Activated B cell treated with CpG ODN at 0.5 μM for 24 hours (primary cell): ENCODE measurements at regions not wholly inside any gene's neighbourhood (a gene's known extent, or its start where the extent isn't known, plus 50 kb on each side); places are given as distances from the start of the nearest gene placed in this dataset.

Source experiments
- ATAC-seq: fragments of 200-7000 bp; cut with Tn5 transposase; one replicate; pipeline ENCODE4 v1.10.0; 2021; ENCODE audit warnings: low read depth, mild to moderate bottlenecking, moderate library complexity
- CTCF ChIA-PET: fragments of 350-600 bp; sonication (Branson Sonifier 250); formaldehyde crosslinking; loops from one replicate; lab custom pipeline; 2021; ENCODE audit warnings: antibody characterized with exemption; lab: Charles Lee
- POLR2A ChIA-PET: fragments of 350-600 bp; sonication (Branson Sonifier 250); formaldehyde crosslinking; loops from one replicate; lab custom pipeline; 2021; ENCODE audit warnings: antibody characterized with exemption; lab: Charles Lee
- DNase-seq: peaks from one replicate; pipeline ENCODE4 v3.0.0; 2022
- H3K27ac Mint-ChIP-seq: one replicate; pipeline ENCODE4 v1.8.0; 2020; ENCODE audit warnings: mixed read lengths
- H3K27me3 Mint-ChIP-seq: one replicate; pipeline ENCODE4 v1.8.0; 2021; ENCODE audit warnings: mixed read lengths
- H3K36me3 Mint-ChIP-seq: one replicate; pipeline ENCODE4 v1.8.0; 2021; ENCODE audit warnings: low read depth, mixed read lengths
- H3K4me1 Mint-ChIP-seq: one replicate; pipeline ENCODE4 v1.8.0; 2021; ENCODE audit warnings: mixed read lengths
- H3K4me3 Mint-ChIP-seq: one replicate; pipeline ENCODE4 v1.8.0; 2020; ENCODE audit warnings: mild to moderate bottlenecking, mixed read lengths
- H3K9me3 Mint-ChIP-seq: one replicate; pipeline ENCODE4 v1.8.0; 2020; ENCODE audit warnings: mixed read lengths
- CTCF ChIP-seq: fragments of 200-600 bp; IDR thresholded peaks from one replicate; pipeline ENCODE4 v1.8.0; 2022; ENCODE audit warnings: antibody characterized with exemption, mild to moderate bottlenecking
- intact Hi-C: fragments of 100-400 bp; cut with micrococcal nuclease; formaldehyde crosslinking; loops from one replicate; pipeline ENCODE4 v1.15.1; 2024

- DNase-seq (no peak), ATAC-seq (no peak)
- intact Hi-C loops: no loop called here
- no peak for TF ChIP-seq CTCF
- Mint-ChIP-seq H3K36me3 (no peaks in the 10 kb centered on the region), H3K9me3 (peaks cover 3% of the 10 kb centered on the region), H3K4me3 (no peak overlapping the region), H3K4me1 (no peaks in the 10 kb centered on the region), H3K27me3 (no peaks in the 10 kb centered on the region), H3K27ac (no peak overlapping the region)
- ChIA-PET CTCF (no interaction called here), POLR2A (no interaction called here)
Measured at GRCh38 chr5:123964884-123965283, 452.9 kb downstream of the CSNK1G3 start.

GRCh38 chr5:123960526-123960925 is 448.5 kb downstream of the CSNK1G3 start:
- Mint-ChIP-seq H3K36me3 (no peaks in the 10 kb centered on the region), H3K27me3 (no peaks in the 10 kb centered on the region), H3K4me3 (no peak overlapping the region), H3K9me3 (no peaks in the 10 kb centered on the region), H3K4me1 (no peaks in the 10 kb centered on the region), H3K27ac (no peak overlapping the region)
- ATAC-seq: no peak
- no peak for TF ChIP-seq CTCF
- intact Hi-C loops: no loop called here
- ChIA-PET CTCF (no interaction called here), POLR2A (no interaction called here)
- DNase-seq: no peak

GRCh38 chr5:123951582-123951977 is 439.6 kb downstream of the CSNK1G3 start:
- CTCF ChIA-PET: no interaction called here
- H3K27me3 Mint-ChIP-seq: no peaks in the 10 kb centered on the region
- H3K4me1 Mint-ChIP-seq: no peaks in the 10 kb centered on the region
- H3K36me3 Mint-ChIP-seq: no peaks in the 10 kb centered on the region
- TF ChIP-seq CTCF: no peak
- intact Hi-C loops: no loop called here
- ATAC-seq (no peak), DNase-seq (no peak)
- H3K27ac Mint-ChIP-seq: no peak overlapping the region
- POLR2A ChIA-PET: no interaction called here
- H3K4me3 Mint-ChIP-seq: no peak overlapping the region
- H3K9me3 Mint-ChIP-seq: peaks cover 3% of the 10 kb centered on the region

GRCh38 chr5:123950701-123951581 is 439.0 kb downstream of the CSNK1G3 start:
- CTCF ChIA-PET: no interaction called here
- Mint-ChIP-seq H3K27me3 (no peaks in the 10 kb centered on the region), H3K4me3 (no peak overlapping the region), H3K27ac (no peak overlapping the region), H3K4me1 (no peaks in the 10 kb centered on the region), H3K9me3 (peaks cover 3% of the 10 kb centered on the region), H3K36me3 (no peaks in the 10 kb centered on the region)
- POLR2A ChIA-PET: no interaction called here
- no peak for TF ChIP-seq CTCF
- intact Hi-C loops: no loop called here
- DNase-seq (no peak), ATAC-seq (no peak)

GRCh38 chr5:123949807-123950340 is 437.9 kb downstream of the CSNK1G3 start:
- H3K9me3 Mint-ChIP-seq: peaks cover 3% of the 10 kb centered on the region
- TF ChIP-seq CTCF: no peak
- ATAC-seq: no peak
- H3K36me3 Mint-ChIP-seq: no peaks in the 10 kb centered on the region
- H3K4me1 Mint-ChIP-seq: no peaks in the 10 kb centered on the region
- DNase-seq: no peak
- H3K27ac Mint-ChIP-seq: no peak overlapping the region
- no peak overlapping the region for H3K4me3 Mint-ChIP-seq
- CTCF ChIA-PET: no interaction called here
- POLR2A ChIA-PET: no interaction called here
- intact Hi-C loops: no loop called here
- no peaks in the 10 kb centered on the region for H3K27me3 Mint-ChIP-seq
